ENCODE measurements at regions not wholly inside any gene's neighbourhood (a gene's known extent, or its start where the extent isn't known, plus 50 kb on each side); places are given as distances from the start of the nearest gene placed in this dataset.
"Not testable (repeated sequence)": the region's sequence is repeated elsewhere in the genome, so short reads cannot be mapped to it uniquely, and the experiment has no call there.

GRCh38 chr21:18812308-18812707 lies 408.7 kb upstream of the TMPRSS15 start:
- Histone ChIP-seq H3K27me3 (ENCODE audit: insufficient read depth, low read length, poor library complexity, severe bottlenecking) (no peaks in the 10 kb centered on the region), H3K27ac (ENCODE audit: low read depth, low read length) (no peak overlapping the region), H3K4me1 (ENCODE audit: insufficient read depth, low read length) (no peaks in the 10 kb centered on the region), H3K9me3 (ENCODE audit: low read length) (no peaks in the 10 kb centered on the region), H3K36me3 (ENCODE audit: insufficient read depth, low read length) (no peaks in the 10 kb centered on the region), H3K4me3 (ENCODE audit: low read length) (no peak overlapping the region)
- DNase-seq: no peak
- no peaks in the 10 kb centered on the region for H3K27me3 Mint-ChIP-seq
- POLR2A ChIA-PET: no interaction called here
- CTCF ChIA-PET: no interaction called here
- no peak overlapping the region for H3K27ac Mint-ChIP-seq
- peaks cover 4 to 28% (median 16%) of the 10 kb centered on the region in 5 donors for H3K9me3 Mint-ChIP-seq
- H3K36me3 Mint-ChIP-seq: no peaks in the 10 kb centered on the region
- H3K4me3 Mint-ChIP-seq: no peak overlapping the region
- H3K4me1 Mint-ChIP-seq: no peaks in the 10 kb centered on the region

GRCh38 chr21:18819507-18819906 lies 415.9 kb upstream of the TMPRSS15 start:
- POLR2A ChIA-PET: no interaction called here
- CTCF ChIA-PET: no interaction called here
- Histone ChIP-seq H3K36me3 (ENCODE audit: insufficient read depth, low read length) (no peaks in the 10 kb centered on the region), H3K27ac (ENCODE audit: low read depth, low read length) (no peak overlapping the region), H3K4me1 (ENCODE audit: insufficient read depth, low read length) (no peaks in the 10 kb centered on the region), H3K4me3 (ENCODE audit: low read length) (no peak overlapping the region), H3K27me3 (ENCODE audit: insufficient read depth, low read length, poor library complexity, severe bottlenecking) (no peaks in the 10 kb centered on the region), H3K9me3 (ENCODE audit: low read length) (no peaks in the 10 kb centered on the region)
- H3K27ac Mint-ChIP-seq: no peak overlapping the region
- H3K4me1 Mint-ChIP-seq: no peaks in the 10 kb centered on the region
- H3K9me3 Mint-ChIP-seq: peaks cover 8 to 26% (median 11%) of the 10 kb centered on the region in 5 donors
- no peak for DNase-seq
- H3K4me3 Mint-ChIP-seq: no peak overlapping the region
- no peaks in the 10 kb centered on the region for H3K36me3 Mint-ChIP-seq
- H3K27me3 Mint-ChIP-seq: no peaks in the 10 kb centered on the region

GRCh38 chr21:18826562-18826961 lies 423.0 kb upstream of the TMPRSS15 start:
- Histone ChIP-seq H3K4me1 (ENCODE audit: insufficient read depth, low read length) (no peaks in the 10 kb centered on the region), H3K27me3 (ENCODE audit: insufficient read depth, low read length, poor library complexity, severe bottlenecking) (no peaks in the 10 kb centered on the region), H3K4me3 (ENCODE audit: low read length) (no peak overlapping the region), H3K36me3 (ENCODE audit: insufficient read depth, low read length) (no peaks in the 10 kb centered on the region), H3K9me3 (ENCODE audit: low read length) (no peaks in the 10 kb centered on the region), H3K27ac (ENCODE audit: low read depth, low read length) (no peak overlapping the region)
- no peak for DNase-seq
- POLR2A ChIA-PET: no interaction called here
- H3K4me1 Mint-ChIP-seq: no peaks in the 10 kb centered on the region
- no peak overlapping the region for H3K4me3 Mint-ChIP-seq
- CTCF ChIA-PET: no interaction called here
- no peak overlapping the region for H3K27ac Mint-ChIP-seq
- peaks cover 2 to 34% (median 12%) of the 10 kb centered on the region in 5 donors for H3K9me3 Mint-ChIP-seq
- H3K36me3 Mint-ChIP-seq: no peaks in the 10 kb centered on the region
- no peaks in the 10 kb centered on the region for H3K27me3 Mint-ChIP-seq

GRCh38 chr21:18831942-18832676 lies 428.5 kb upstream of the TMPRSS15 start:
- no peaks in the 10 kb centered on the region for H3K36me3 Mint-ChIP-seq
- no peaks in the 10 kb centered on the region for H3K36me3 ChIP-seq (ENCODE audit: insufficient read depth, low read length)
- no peaks in the 10 kb centered on the region for H3K9me3 ChIP-seq (ENCODE audit: low read length)
- ChIA-PET POLR2A (no interaction called here), CTCF (no interaction called here)
- H3K4me1 Mint-ChIP-seq: no peaks in the 10 kb centered on the region
- H3K27me3 Mint-ChIP-seq: no peaks in the 10 kb centered on the region
- H3K27me3 ChIP-seq (ENCODE audit: insufficient read depth, low read length, poor library complexity, severe bottlenecking): no peaks in the 10 kb centered on the region
- no peaks in the 10 kb centered on the region for H3K4me1 ChIP-seq (ENCODE audit: insufficient read depth, low read length)
- no peak for DNase-seq
- H3K9me3 Mint-ChIP-seq: peaks cover 0 to 23% (median 12%) of the 10 kb centered on the region in 5 donors
- no peak overlapping the region for H3K4me3 ChIP-seq (ENCODE audit: low read length)
- no peak overlapping the region for H3K27ac Mint-ChIP-seq
- no peak overlapping the region for H3K4me3 Mint-ChIP-seq
- no peak overlapping the region for H3K27ac ChIP-seq (ENCODE audit: low read depth, low read length)

- DNase-seq: no peak
Observed at GRCh38 chr21:18832950-18833349, 429.4 kb upstream of the TMPRSS15 start.

GRCh38 chr21:18834121-18834520 lies 430.5 kb upstream of the TMPRSS15 start:
- H3K4me3 Mint-ChIP-seq, POLR2A ChIA-PET: not testable (repeated sequence)

More at GRCh38 chr21:18832950-18833349, 429.4 kb upstream of the TMPRSS15 start:
- Histone ChIP-seq H3K27ac (ENCODE audit: low read depth, low read length) (no peak overlapping the region), H3K9me3 (ENCODE audit: low read length) (no peaks in the 10 kb centered on the region), H3K4me3 (ENCODE audit: low read length) (no peak overlapping the region), H3K4me1 (ENCODE audit: insufficient read depth, low read length) (no peaks in the 10 kb centered on the region), H3K36me3 (ENCODE audit: insufficient read depth, low read length) (no peaks in the 10 kb centered on the region), H3K27me3 (ENCODE audit: insufficient read depth, low read length, poor library complexity, severe bottlenecking) (no peaks in the 10 kb centered on the region)
- ChIA-PET CTCF (no interaction called here), POLR2A (no interaction called here)
- Mint-ChIP-seq H3K4me3 (no peak overlapping the region), H3K27ac (no peak overlapping the region), H3K36me3 (no peaks in the 10 kb centered on the region), H3K4me1 (no peaks in the 10 kb centered on the region), H3K9me3 (peaks cover 0 to 28% (median 12%) of the 10 kb centered on the region in 5 donors), H3K27me3 (no peaks in the 10 kb centered on the region)

GRCh38 chr21:18840239-18840638 lies 436.7 kb upstream of the TMPRSS15 start:
- H3K4me3 ChIP-seq (ENCODE audit: low read length): no peak overlapping the region
- H3K4me1 ChIP-seq (ENCODE audit: insufficient read depth, low read length): no peaks in the 10 kb centered on the region
- Mint-ChIP-seq H3K27ac (no peak overlapping the region), H3K9me3 (peaks cover 2 to 47% (median 10%) of the 10 kb centered on the region in 5 donors), H3K4me3 (no peak overlapping the region), H3K36me3 (no peaks in the 10 kb centered on the region), H3K4me1 (no peaks in the 10 kb centered on the region), H3K27me3 (no peaks in the 10 kb centered on the region)
- CTCF ChIA-PET: no interaction called here
- H3K9me3 ChIP-seq (ENCODE audit: low read length): no peaks in the 10 kb centered on the region
- H3K36me3 ChIP-seq (ENCODE audit: insufficient read depth, low read length): no peaks in the 10 kb centered on the region
- no peak overlapping the region for H3K27ac ChIP-seq (ENCODE audit: low read depth, low read length)
- DNase-seq: no peak
- no peaks in the 10 kb centered on the region for H3K27me3 ChIP-seq (ENCODE audit: insufficient read depth, low read length, poor library complexity, severe bottlenecking)
- POLR2A ChIA-PET: no interaction called here

More at GRCh38 chr21:18834121-18834520, 430.5 kb upstream of the TMPRSS15 start:
- H3K27me3 ChIP-seq (ENCODE audit: insufficient read depth, low read length, poor library complexity, severe bottlenecking); H3K27ac Mint-ChIP-seq; H3K27ac ChIP-seq (ENCODE audit: low read depth, low read length); CTCF ChIA-PET; H3K36me3 ChIP-seq (ENCODE audit: insufficient read depth, low read length); H3K4me1 ChIP-seq (ENCODE audit: insufficient read depth, low read length); H3K9me3 ChIP-seq (ENCODE audit: low read length); H3K27me3 Mint-ChIP-seq; DNase-seq; H3K36me3 Mint-ChIP-seq; H3K4me1 Mint-ChIP-seq; H3K4me3 ChIP-seq (ENCODE audit: low read length): not testable (repeated sequence)
- peaks cover 2 to 39% (median 12%) of the 10 kb centered on the region in 5 donors for H3K9me3 Mint-ChIP-seq

GRCh38 chr21:18857606-18858005 lies 454.0 kb upstream of the TMPRSS15 start:
- H3K36me3 Mint-ChIP-seq; H3K27me3 Mint-ChIP-seq; H3K27me3 ChIP-seq (ENCODE audit: insufficient read depth, low read length, poor library complexity, severe bottlenecking); H3K36me3 ChIP-seq (ENCODE audit: insufficient read depth, low read length); H3K27ac ChIP-seq (ENCODE audit: low read depth, low read length); H3K4me1 Mint-ChIP-seq; POLR2A ChIA-PET; H3K4me1 ChIP-seq (ENCODE audit: insufficient read depth, low read length); CTCF ChIA-PET; H3K4me3 Mint-ChIP-seq; H3K9me3 ChIP-seq (ENCODE audit: low read length); H3K4me3 ChIP-seq (ENCODE audit: low read length): not testable (repeated sequence)
- H3K27ac Mint-ChIP-seq: peak overlapping the region in 1 of 8 donors; percentile 9
- peak in 1 of 5 donors; percentile 35 for DNase-seq
- H3K9me3 Mint-ChIP-seq: peaks cover 3 to 40% (median 15%) of the 10 kb centered on the region in 5 donors
